Endodermal cell (in vitro differentiated cells): ENCODE measurements at regions not wholly inside any gene's neighbourhood (a gene's known extent, or its start where the extent isn't known, plus 50 kb on each side); places are given as distances from the start of the nearest gene placed in this dataset.

ENCODE experiments used
- DNase-seq: peaks from one replicate; pipeline ENCODE4 v3.0.0-alpha.2; 2017
- H3K27ac ChIP-seq: 2 replicates; pipeline ENCODE4 v1.5.1; 2013; ENCODE audit warnings: mild to moderate bottlenecking, low read depth, low read length, moderate library complexity
- H3K27me3 ChIP-seq: 2 replicates; pipeline ENCODE4 v1.6.1; 2013; ENCODE audit warnings: mild to moderate bottlenecking, low read length, moderate library complexity; ENCODE audit not compliant: insufficient read depth, control insufficient read depth, poor library complexity, severe bottlenecking
- H3K36me3 ChIP-seq: 2 replicates; pipeline ENCODE4 v1.7.0; 2013; ENCODE audit warnings: mild to moderate bottlenecking, low read length, moderate library complexity; ENCODE audit not compliant: control insufficient read depth, insufficient read depth
- H3K4me1 ChIP-seq: one replicate; pipeline ENCODE4 v1.7.0; 2013; ENCODE audit warnings: low read length; ENCODE audit not compliant: control insufficient read depth, insufficient read depth
- H3K4me3 ChIP-seq: 2 replicates; pipeline ENCODE4 v1.5.1; 2013; ENCODE audit warnings: mild to moderate bottlenecking, low read length, moderate library complexity
- H3K9ac ChIP-seq: 2 replicates; pipeline ENCODE4 v1.6.1; 2013; ENCODE audit warnings: mild to moderate bottlenecking, low read length, moderate library complexity; ENCODE audit not compliant: poor library complexity, severe bottlenecking; ENCODE audit errors: extremely low read depth
- H3K9me3 ChIP-seq: 2 replicates; pipeline ENCODE4 v1.6.1; 2013; ENCODE audit warnings: mild to moderate bottlenecking, low read length, moderate library complexity; ENCODE audit not compliant: control insufficient read depth
- H3K27ac Mint-ChIP-seq: 2 replicates; pipeline ENCODE4 v1.8.0; 2020; ENCODE audit warnings: mixed read lengths
- H3K27me3 Mint-ChIP-seq: 2 replicates; pipeline ENCODE4 v1.8.0; 2021; ENCODE audit warnings: mild to moderate bottlenecking, mixed read lengths; ENCODE audit not compliant: insufficient read depth
- H3K36me3 Mint-ChIP-seq: 2 replicates; pipeline ENCODE4 v1.8.0; 2020; ENCODE audit warnings: low read depth, mixed read lengths
- H3K4me1 Mint-ChIP-seq: 2 replicates; pipeline ENCODE4 v1.8.0; 2020; ENCODE audit warnings: mixed read lengths
- H3K4me3 Mint-ChIP-seq: 2 replicates; pipeline ENCODE4 v1.8.0; 2020; ENCODE audit warnings: mild to moderate bottlenecking, moderate library complexity, mixed read lengths
- H3K9me3 Mint-ChIP-seq: 2 replicates; pipeline ENCODE4 v1.8.0; 2020; ENCODE audit warnings: mild to moderate bottlenecking, mixed read lengths
- CTCF ChIP-seq: fragments of 200-600 bp; sonication (generic); conservative IDR thresholded peaks from 2 replicates; pipeline ENCODE4 v1.5.0; 2021; ENCODE audit warnings: antibody characterized with exemption, mild to moderate bottlenecking
- WGBS, 2 experiments: methylation state at CpG; one replicate each; pipeline versions ENCODE4 v1.1.5 to v1.1.7; 2013; ENCODE audit warnings: missing lambda C conversion rate in 2 of 2, mixed read lengths in 1 of 2; ENCODE audit not compliant: insufficient coverage in 1 of 2, insufficient read length in 1 of 2; 5-methylcytosine and 5-hydroxymethylcytosine counted together

- no peaks in the 10 kb centered on the region for H3K36me3 ChIP-seq
- H3K9ac ChIP-seq, result no peak overlapping the region
- Mint-ChIP-seq H3K9me3 (no peaks in the 10 kb centered on the region), H3K27me3 (peaks cover 20% of the 10 kb centered on the region), H3K4me1 (peaks cover 21% of the 10 kb centered on the region), H3K36me3 (no peaks in the 10 kb centered on the region), H3K27ac (no peak overlapping the region), H3K4me3 (no peak overlapping the region)
- no peak overlapping the region for H3K4me3 ChIP-seq
- H3K27me3 ChIP-seq, result no peaks in the 10 kb centered on the region
- WGBS, 2 experiments, result 27 to 33% methylated on average over 1 to 2 of the region's 2 CpGs
- no peak for DNase-seq
- no peak overlapping the region for H3K27ac ChIP-seq
- no peak for TF ChIP-seq CTCF
- peaks cover 3% of the 10 kb centered on the region for H3K4me1 ChIP-seq
- H3K9me3 ChIP-seq, result no peaks in the 10 kb centered on the region
These were observed 183.2 kb downstream of the C12orf50 start for GRCh38 chr12:87846045-87846444.

- no peaks in the 10 kb centered on the region for H3K9me3 Mint-ChIP-seq
- H3K27me3 ChIP-seq, result peaks cover 4% of the 10 kb centered on the region
- H3K4me1 ChIP-seq, result peaks cover 3% of the 10 kb centered on the region
- TF ChIP-seq CTCF, result no peak
- no peaks in the 10 kb centered on the region for H3K36me3 Mint-ChIP-seq
- peaks cover 5% of the 10 kb centered on the region for H3K9me3 ChIP-seq
- no peak overlapping the region for H3K27ac Mint-ChIP-seq
- no peak overlapping the region for H3K4me3 Mint-ChIP-seq
- H3K4me1 Mint-ChIP-seq, result peaks cover 15% of the 10 kb centered on the region
- no peaks in the 10 kb centered on the region for H3K36me3 ChIP-seq
- H3K27ac ChIP-seq, result no peak overlapping the region
- peaks cover 37% of the 10 kb centered on the region for H3K27me3 Mint-ChIP-seq
- no peak overlapping the region for H3K9ac ChIP-seq
- DNase-seq, result no peak
- H3K4me3 ChIP-seq, result no peak overlapping the region
These were observed 187.3 kb downstream of the C12orf50 start for GRCh38 chr12:87841935-87842334.

GRCh38 chr12:87836190-87836589, 193.0 kb downstream of the C12orf50 start:
- TF ChIP-seq CTCF, result no peak
- H3K4me1 ChIP-seq, result peaks cover 4% of the 10 kb centered on the region
- H3K27me3 ChIP-seq, result peaks cover 4% of the 10 kb centered on the region
- peaks cover 4% of the 10 kb centered on the region for H3K4me1 Mint-ChIP-seq
- no peak overlapping the region for H3K9ac ChIP-seq
- no peaks in the 10 kb centered on the region for H3K9me3 Mint-ChIP-seq
- H3K27ac Mint-ChIP-seq, result no peak overlapping the region
- peaks cover 5% of the 10 kb centered on the region for H3K9me3 ChIP-seq
- H3K4me3 ChIP-seq, result no peak overlapping the region
- DNase-seq, result no peak
- H3K4me3 Mint-ChIP-seq, result no peak overlapping the region
- H3K36me3 Mint-ChIP-seq, result no peaks in the 10 kb centered on the region
- H3K36me3 ChIP-seq, result no peaks in the 10 kb centered on the region
- peaks cover 24% of the 10 kb centered on the region for H3K27me3 Mint-ChIP-seq
- H3K27ac ChIP-seq, result no peak overlapping the region
